ENCODE measurements at regions not wholly inside any gene's neighbourhood (a gene's known extent, or its start where the extent isn't known, plus 50 kb on each side); places are given as distances from the start of the nearest gene placed in this dataset.

- no peak for DNase-seq
Measured at GRCh38 chr10:58885146-58885545, 291.3 kb upstream of the PHYHIPL start.

GRCh38 chr10:58885686-58886345, 290.6 kb upstream of the PHYHIPL start:
- DNase-seq = no peak

DNA sequence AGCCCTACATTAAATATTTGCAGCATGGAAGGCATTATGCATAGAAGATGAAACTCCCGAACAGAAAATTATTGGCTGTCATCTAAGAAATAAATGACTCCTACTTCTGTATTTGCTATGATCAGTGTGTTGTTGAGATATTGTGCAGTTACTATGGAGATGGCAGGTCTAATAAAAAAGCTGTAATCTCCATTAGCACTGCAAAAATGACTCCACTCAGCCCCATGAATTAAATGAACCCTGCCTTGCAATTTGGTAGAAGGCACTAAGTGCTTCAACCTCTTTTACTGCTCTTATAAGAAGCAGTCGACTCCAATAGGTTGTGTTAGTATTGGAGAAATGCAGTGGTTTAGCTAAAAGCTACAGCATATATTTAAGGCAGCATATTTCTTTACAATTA, 290.0 kb upstream of the PHYHIPL start:
- no peak for DNase-seq

GRCh38 chr10:58887474-58887873, 289.0 kb upstream of the PHYHIPL start:
- DNase-seq = no peak

DNA sequence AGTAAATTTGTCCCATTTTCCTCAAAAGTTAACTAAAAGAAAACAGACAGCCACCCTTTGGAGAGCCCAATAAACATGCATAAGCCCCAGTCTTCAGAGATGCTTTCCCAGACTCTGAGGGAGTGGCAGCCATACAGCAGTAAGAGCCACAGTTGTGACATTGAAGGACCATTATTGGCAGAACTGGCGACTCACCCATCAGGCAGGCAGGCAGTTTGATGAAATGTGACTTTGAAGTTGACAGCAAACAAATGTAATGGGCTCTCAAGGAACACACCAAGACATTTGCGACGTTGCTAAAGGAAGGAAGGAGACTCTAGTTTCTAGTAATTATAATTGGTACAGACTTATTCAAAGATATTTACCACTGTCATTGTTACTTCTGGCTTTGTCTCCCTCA, 287.5 kb upstream of the PHYHIPL start:
- DNase-seq = no peak

DNA sequence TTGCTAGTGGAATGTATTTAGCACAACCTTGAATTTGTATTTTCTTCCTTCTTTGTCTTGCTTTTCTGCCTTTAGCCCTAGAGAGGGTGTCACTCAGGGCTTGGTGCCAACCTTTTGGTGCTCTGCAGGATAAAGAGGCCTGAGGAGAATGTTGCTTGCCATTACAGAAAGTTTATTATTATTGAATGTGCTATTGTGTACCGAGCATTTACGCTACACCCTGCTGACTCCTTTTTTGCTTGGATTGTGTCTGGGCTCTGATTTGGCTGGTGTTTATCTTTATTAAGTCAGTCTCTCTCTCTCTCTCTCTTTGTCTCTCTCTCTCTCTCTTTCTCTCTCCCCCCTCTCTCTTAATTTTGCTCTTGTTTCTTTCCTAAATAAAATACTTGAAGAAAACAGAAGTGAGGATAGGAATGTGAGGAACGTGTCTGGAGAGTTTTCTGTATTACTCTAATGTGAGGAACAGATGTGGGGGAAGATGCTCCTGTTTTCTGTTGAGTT, 284.4 kb upstream of the PHYHIPL start:
- DNase-seq = no peak

GRCh38 chr10:58894929-58895328, 281.5 kb upstream of the PHYHIPL start:
- no peak for DNase-seq

GRCh38 chr10:58896229-58896628, 280.2 kb upstream of the PHYHIPL start:
- DNase-seq = no peak

GRCh38 chr10:58897236-58897635, 279.2 kb upstream of the PHYHIPL start:
- no peak for DNase-seq

- no peak for DNase-seq
Measured at GRCh38 chr10:58897708-58898107, 278.7 kb upstream of the PHYHIPL start.

DNA sequence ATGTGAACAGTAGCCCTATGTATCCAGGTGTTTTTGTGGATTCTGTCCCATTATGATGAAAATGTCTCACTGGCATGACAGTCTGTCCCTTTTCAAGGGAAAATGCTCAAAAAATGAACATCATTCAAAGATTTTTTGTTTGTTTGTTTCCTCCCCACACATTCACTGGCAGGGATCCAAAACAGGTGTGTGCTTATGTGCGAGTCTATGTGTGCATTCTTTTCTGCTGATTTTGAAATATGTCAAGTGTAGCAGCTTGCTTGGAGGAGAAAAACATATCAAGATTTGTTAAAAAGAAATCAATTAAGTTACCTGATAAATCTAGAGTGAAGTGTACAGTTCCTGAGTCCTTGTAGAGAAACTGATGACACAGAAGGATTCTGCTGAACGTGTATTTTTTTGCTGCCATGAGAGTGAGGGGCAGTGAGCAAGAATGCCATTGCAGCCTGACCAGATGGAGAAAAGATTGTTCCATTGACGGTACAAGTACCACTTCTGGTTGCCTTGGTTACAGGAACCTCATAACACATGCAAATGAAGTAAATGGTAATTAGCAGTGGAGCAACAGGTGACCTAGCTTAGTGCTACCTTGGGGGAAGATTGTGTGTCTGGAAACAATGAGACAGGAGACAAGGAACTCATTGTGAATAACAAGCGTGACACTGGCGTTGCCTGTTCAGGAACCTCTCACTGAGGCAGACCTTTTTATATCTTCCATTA, 277.4 kb upstream of the PHYHIPL start:
- no peak for DNase-seq

- no peak for DNase-seq
Measured at GRCh38 chr10:58901092-58901646, 275.3 kb upstream of the PHYHIPL start.

- DNase-seq = no peak
Measured at GRCh38 chr10:58903071-58903470, 273.4 kb upstream of the PHYHIPL start.

GRCh38 chr10:58909881-58910280, 266.6 kb upstream of the PHYHIPL start:
- no peak for DNase-seq

GRCh38 chr10:58913717-58914116, 262.7 kb upstream of the PHYHIPL start:
- no peak for DNase-seq

- DNase-seq = no peak
Measured at GRCh38 chr10:58918887-58919286, 257.6 kb upstream of the PHYHIPL start.

DNA sequence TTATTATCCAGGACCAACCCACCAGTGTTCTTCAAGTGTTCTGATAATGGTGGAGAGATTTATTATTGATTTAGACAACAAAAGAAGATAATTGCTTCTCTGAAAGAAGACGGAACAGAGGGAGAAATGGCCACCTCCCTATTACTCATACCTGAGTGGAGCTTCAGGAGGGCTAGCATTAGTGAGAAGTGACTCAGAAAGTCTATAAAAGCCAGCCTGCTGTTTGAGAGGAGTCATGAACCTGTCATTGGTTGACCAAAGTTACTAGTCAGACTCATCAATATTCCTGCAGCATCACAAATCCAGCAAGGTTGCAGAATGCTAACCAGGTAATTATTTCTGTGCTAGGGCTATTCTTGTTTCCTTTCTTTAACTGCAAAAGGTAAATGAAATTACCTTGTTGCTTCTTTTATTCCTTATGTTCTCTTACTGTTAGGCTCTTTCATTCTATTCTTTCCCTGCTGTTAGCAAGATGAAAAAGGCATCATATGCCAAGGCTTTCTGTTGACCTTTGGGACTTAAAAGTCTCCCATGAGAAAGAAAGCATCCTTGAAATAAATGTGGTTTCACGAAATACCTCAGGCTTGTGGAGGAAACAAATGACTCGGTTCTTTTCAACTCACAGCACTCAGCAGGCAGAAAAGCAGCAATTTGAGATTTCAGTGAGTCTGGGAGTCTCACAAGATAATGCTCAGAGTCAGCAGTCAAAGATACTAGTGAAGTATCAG, 256.4 kb upstream of the PHYHIPL start:
- DNase-seq = no peak

DNA sequence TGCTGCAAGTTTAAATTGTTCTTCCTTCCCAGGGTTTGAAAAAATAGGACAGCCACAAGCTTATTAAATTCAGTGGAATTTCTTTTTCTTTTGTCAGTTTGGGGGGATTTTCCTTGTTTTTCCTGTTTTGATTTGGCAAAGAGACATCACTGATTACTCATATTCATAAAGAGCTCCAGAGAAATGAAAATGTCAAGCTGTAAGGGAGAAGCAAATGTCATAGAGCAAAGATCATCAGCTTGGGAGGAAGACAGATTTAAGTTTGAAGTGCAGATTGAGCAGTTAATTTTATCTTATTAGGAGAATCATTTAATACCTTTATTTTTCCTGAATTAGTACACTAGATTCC, 255.8 kb upstream of the PHYHIPL start:
- no peak for DNase-seq

DNA sequence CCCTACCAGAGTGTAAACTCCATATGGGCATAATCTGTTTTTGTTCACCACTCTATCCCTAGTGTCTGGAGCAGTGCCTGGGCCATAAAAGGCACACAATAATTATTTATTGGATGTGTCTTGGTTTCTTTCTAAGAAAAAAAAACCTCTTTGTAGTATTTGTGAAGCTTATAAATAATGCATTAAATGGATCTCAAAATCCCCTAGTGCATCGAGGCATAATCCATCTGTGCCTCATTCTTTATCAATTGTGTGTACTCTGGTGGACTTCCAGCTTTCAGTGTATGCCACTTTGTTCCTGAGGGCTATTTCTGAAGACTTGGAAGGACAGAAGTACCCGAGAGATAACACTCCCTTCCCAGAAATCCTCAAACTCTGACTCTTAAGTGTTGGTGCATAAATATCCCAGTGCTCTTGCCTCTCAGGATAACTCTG, 255.0 kb upstream of the PHYHIPL start:
- no peak for DNase-seq

DNA sequence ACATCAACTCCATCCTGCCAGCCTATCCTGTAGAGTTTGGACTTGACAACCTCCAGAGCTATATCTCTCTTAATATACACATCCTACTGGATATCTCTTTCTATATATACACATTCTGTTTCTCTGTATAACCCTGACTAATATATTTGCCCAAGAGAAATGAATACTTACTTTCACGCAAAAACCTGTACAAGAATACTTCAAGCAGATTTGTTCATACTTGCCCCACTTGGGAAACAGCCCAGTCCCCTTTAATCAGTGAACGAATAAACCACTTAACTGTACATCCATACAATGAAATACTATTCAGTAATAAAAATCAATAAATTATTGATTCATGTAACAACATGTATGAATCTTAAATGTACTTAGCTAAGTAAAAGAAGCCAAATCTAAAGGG, 251.1 kb upstream of the PHYHIPL start:
- no peak for DNase-seq

DNA sequence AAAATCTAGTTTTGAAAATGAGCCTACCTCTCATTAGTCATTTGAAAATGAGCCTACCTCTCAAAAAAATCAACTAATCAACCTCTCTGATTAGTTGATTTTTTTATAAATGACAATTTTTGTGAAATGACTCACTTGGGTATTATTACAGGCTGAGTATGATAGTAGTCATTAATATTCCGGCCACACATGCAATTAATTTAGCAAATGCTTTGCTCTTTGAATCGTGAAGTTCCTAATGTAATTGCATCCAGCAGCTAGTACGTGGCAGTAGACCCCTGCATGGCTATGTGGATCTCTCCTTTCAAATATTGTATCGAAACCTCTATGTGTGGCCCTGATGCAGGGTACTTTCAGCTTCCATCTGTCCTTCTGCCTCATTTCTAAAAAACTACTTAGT, 245.9 kb upstream of the PHYHIPL start:
- no peak for DNase-seq

GRCh38 chr10:58932126-58932525, 244.3 kb upstream of the PHYHIPL start:
- DNase-seq = no peak

DNA sequence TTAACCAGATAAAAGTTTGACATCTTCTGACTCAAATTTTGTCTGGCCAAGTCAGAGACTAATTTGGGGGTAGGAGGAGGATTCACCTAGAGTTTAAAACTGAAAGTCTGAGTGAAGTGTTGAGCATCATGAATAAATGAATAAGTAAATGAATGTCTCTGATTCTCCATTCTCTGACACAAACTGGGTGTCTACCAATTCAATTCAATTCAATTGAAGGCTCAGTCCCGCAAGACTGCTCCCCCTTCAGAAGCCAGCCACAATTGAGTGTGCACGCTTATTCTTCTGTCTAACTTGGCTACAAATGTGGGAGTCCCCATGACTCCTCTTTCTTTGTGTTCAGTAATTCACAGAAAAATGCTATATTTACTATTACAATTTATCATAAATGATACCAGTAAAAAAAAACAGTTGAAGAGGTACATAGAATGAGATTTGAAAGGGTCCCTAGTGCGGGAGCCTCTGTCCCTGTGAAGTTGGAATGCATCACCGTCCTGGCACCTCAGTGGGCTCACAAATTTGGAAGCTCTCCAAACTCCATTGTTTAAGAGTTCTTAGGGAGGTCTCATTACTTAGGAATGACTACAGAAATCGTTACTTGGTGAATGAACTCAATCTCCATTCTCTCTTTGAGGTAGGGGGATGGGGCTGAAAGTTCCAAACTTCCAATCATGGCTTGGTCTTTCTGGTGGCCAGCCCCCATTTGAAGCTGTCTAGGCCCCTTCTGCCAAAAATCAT, 243.7 kb upstream of the PHYHIPL start:
- DNase-seq = no peak

Measured in NCI-H510A treated with DMSO at 0.1 percent for 48 hours (cell line).